WERI-Rb-1 (cell line): ENCODE measurements at regions not wholly inside any gene's neighbourhood (a gene's known extent, or its start where the extent isn't known, plus 50 kb on each side); places are given as distances from the start of the nearest gene placed in this dataset.

Source experiments
- DNase-seq: peaks from one replicate; pipeline ENCODE4 v3.0.0-alpha.2; 2020
- H3K27ac ChIP-seq: fragments of 250-450 bp; sonication (Bioruptor Pico); 2 replicates; pipeline ENCODE4 v1.5.1; 2020; ENCODE audit warnings: mild to moderate bottlenecking, moderate library complexity
- H3K27me3 ChIP-seq: fragments of 250-450 bp; sonication (Bioruptor Pico); 2 replicates; pipeline ENCODE4 v1.5.1; 2021; ENCODE audit warnings: mild to moderate bottlenecking, low read depth, moderate library complexity; ENCODE audit not compliant: insufficient read depth, severe bottlenecking
- H3K36me3 ChIP-seq: fragments of 250-450 bp; sonication (Bioruptor Pico); 2 replicates; pipeline ENCODE4 v1.5.1; 2020; ENCODE audit warnings: mild to moderate bottlenecking, moderate library complexity
- H3K4me3 ChIP-seq: 2 replicates; pipeline ENCODE4 v1.5.1; 2011; ENCODE audit warnings: low read depth, mild to moderate bottlenecking, control low read depth, low read length
- H3K9me3 ChIP-seq: fragments of 250-450 bp; sonication (Bioruptor Pico); 2 replicates; pipeline ENCODE4 v1.5.1; 2021; ENCODE audit warnings: mild to moderate bottlenecking, moderate library complexity; ENCODE audit not compliant: severe bottlenecking
- CTCF ChIP-seq: IDR thresholded peaks from 2 replicates; pipeline ENCODE4 v1.5.1; 2011; ENCODE audit warnings: low read depth, mild to moderate bottlenecking, control low read depth, inconsistent platforms, low read length

DNA sequence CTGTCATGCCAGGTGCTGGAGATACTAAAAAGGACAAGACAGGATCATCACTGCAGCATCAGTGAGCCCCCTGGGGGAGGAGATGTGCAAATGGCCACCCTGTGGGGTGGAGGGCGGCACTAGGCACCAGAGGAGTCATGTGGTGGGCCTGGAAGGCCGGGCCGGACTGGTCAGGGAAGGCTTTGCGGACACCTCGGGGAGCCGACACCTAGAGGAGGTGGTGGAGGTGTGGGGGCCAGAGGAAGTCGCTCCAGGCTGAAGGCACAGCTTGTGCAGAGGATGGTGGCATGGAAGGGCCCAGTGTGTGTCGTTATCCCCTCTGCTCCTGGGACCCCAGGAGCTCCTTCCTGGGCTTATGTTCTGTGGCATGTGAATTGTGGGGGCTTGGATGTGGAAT lies 437.7 kb downstream of the RPS24 start:
- peak; percentile 48 for TF ChIP-seq CTCF
- peak; percentile 46 for DNase-seq
- H3K4me3 ChIP-seq = no peak overlapping the region
- peaks cover 3% of the 10 kb centered on the region for H3K9me3 ChIP-seq
- no peaks in the 10 kb centered on the region for H3K36me3 ChIP-seq
- no peaks in the 10 kb centered on the region for H3K27me3 ChIP-seq
- no peak overlapping the region for H3K27ac ChIP-seq

- H3K9me3 ChIP-seq = peaks cover 3% of the 10 kb centered on the region
- no peaks in the 10 kb centered on the region for H3K27me3 ChIP-seq
- no peak for TF ChIP-seq CTCF
- H3K4me3 ChIP-seq = no peak overlapping the region
- H3K36me3 ChIP-seq = no peaks in the 10 kb centered on the region
- H3K27ac ChIP-seq = no peak overlapping the region; the same call in 1 of the 2 replicates
- DNase-seq = no peak
Measured at GRCh38 chr10:78471723-78472550, 438.3 kb downstream of the RPS24 start.

DNA sequence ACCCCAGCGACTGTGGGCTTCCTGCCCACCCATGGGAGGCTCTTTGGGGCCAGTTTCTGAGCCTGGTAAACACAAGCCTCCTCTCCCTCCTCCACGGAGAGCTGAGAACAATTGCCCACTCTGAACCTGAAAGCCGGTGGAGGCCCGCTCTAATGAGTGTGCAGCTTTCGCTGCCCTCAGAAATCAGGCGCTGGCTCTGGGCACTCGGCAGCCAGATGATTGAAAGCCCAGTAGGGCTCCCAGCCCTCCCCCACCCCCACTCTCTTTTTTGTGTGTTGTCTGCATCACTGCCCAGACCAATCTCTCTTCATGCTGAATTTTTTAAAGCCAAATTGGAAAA lies 438.9 kb downstream of the RPS24 start:
- Histone ChIP-seq H3K36me3 (no peaks in the 10 kb centered on the region), H3K9me3 (peaks cover 3% of the 10 kb centered on the region), H3K27me3 (no peaks in the 10 kb centered on the region), H3K4me3 (no peak overlapping the region), H3K27ac (no peak overlapping the region; the same call in 1 of the 2 replicates)
- no peak for TF ChIP-seq CTCF
- DNase-seq = no peak

DNA sequence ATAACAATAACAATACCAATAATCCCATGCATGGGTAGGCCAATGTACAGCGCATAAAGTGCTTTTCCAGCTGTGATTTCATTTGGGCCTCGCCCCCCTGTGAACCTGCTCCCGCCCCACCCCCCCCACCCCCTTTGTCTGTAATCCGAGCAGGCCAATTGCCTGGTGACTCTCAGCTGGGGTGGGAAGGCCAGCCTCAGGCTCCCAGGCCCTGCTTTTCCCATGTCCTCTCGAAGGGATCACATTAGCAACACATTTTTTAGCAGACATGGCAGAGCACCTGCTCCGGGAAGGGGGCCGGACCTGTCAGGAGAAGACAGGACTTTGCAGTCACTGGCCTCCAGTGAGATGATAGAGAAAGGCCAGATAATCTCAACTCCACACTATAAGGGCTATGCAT lies 439.3 kb downstream of the RPS24 start:
- DNase-seq = no peak

GRCh38 chr10:78474743-78475142 lies 441.1 kb downstream of the RPS24 start:
- Histone ChIP-seq H3K27ac (no peak overlapping the region), H3K36me3 (no peaks in the 10 kb centered on the region), H3K4me3 (no peak overlapping the region), H3K9me3 (no peaks in the 10 kb centered on the region), H3K27me3 (no peaks in the 10 kb centered on the region)
- TF ChIP-seq CTCF = no peak
- no peak for DNase-seq

More for the DNA sequence above, 439.3 kb downstream of the RPS24 start:
- H3K36me3 ChIP-seq = no peaks in the 10 kb centered on the region
- no peak overlapping the region for H3K4me3 ChIP-seq
- no peak overlapping the region for H3K27ac ChIP-seq
- H3K27me3 ChIP-seq = no peaks in the 10 kb centered on the region
- TF ChIP-seq CTCF = no peak
- peaks cover 3% of the 10 kb centered on the region for H3K9me3 ChIP-seq

- no peaks in the 10 kb centered on the region for H3K36me3 ChIP-seq
- no peaks in the 10 kb centered on the region for H3K27me3 ChIP-seq
- H3K9me3 ChIP-seq = no peaks in the 10 kb centered on the region
- H3K27ac ChIP-seq = no peak overlapping the region
- no peak for TF ChIP-seq CTCF
- H3K4me3 ChIP-seq = no peak overlapping the region
- no peak for DNase-seq
Measured at GRCh38 chr10:78475437-78475836, 441.8 kb downstream of the RPS24 start.
